Brain microvascular endothelial cell (primary cell): ENCODE measurements at regions not wholly inside any gene's neighbourhood (a gene's known extent, or its start where the extent isn't known, plus 50 kb on each side); places are given as distances from the start of the nearest gene placed in this dataset.

Experiments
- DNase-seq: peaks from one replicate; pipeline ENCODE4 v3.0.0-alpha.2; 2020
- H3K27ac ChIP-seq: fragments of 250-450 bp; sonication (Bioruptor Pico); 2 replicates; pipeline ENCODE4 v1.5.1; 2020; ENCODE audit warnings: mild to moderate bottlenecking, moderate library complexity
- H3K27me3 ChIP-seq: fragments of 250-450 bp; sonication (Bioruptor Pico); replicated peaks from 2 replicates; pipeline ENCODE4 v1.5.1; 2020; ENCODE audit warnings: mild to moderate bottlenecking
- H3K36me3 ChIP-seq: fragments of 250-450 bp; sonication (Bioruptor Pico); replicated peaks from 2 replicates; pipeline ENCODE4 v1.5.1; 2020; ENCODE audit warnings: mild to moderate bottlenecking
- H3K4me3 ChIP-seq: 2 replicates; pipeline ENCODE4 v1.5.1; 2011; ENCODE audit warnings: low read depth, mild to moderate bottlenecking, control low read depth, low read length, moderate library complexity
- in situ Hi-C: cut with HindIII; loops from 2 replicates; pipeline ENCODE4 v1.10.0; 2017; ENCODE audit warnings: low sequenced_read_pairs, low pct_ligation_motif_present
- TF ChIP-seq, protein P1 (sequence below): IDR thresholded peaks from 2 replicates; pipeline ENCODE4 v1.5.1; 2011; ENCODE audit warnings: low read depth, mild to moderate bottlenecking, moderate library complexity, low read length, control low read depth, inconsistent platforms; ENCODE audit errors: missing control alignments

DNA sequence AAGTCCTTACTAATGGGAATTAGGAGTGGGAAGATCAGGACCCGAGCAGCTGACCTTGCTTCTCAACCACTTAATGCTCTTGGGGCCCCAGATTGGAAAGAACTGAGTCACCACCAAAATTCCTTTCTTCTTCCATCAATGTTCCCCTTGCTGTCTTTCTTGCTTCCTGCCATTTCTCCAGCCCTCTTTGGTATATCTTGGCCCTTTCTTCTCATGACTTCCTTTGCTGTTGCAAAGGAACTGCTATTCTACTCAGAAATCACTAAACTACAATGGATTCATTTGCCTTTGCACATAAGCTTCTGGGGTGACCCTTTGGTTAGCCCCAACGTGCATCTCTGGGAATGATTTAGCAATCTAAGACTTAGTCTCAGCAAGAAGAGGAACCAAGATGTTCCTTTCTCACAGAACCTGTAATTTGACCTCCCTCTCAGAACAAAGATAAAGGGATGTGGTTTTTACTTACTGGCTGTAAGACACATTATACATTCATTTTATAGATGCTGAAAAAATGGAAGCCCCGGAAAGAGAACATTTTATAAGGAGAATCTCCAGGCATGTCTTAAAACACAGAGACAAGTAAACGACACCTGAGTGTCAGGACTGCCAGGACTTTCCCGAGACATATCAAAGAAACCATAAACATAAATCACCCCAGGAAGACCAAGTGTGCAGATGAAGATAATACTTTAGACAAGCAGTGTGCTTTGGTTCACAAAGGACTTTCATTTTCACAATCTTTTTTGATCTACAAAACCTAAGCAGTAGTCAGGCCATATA lies 99.0 kb upstream of the TNFAIP3 start:
- Histone ChIP-seq H3K27ac (peak overlapping the region; percentile 87), H3K36me3 (no peaks in the 10 kb centered on the region), H3K27me3 (no peaks in the 10 kb centered on the region), H3K4me3 (no peak overlapping the region)
- in situ Hi-C loops, result no loop called here
- TF ChIP-seq, protein P1, sequence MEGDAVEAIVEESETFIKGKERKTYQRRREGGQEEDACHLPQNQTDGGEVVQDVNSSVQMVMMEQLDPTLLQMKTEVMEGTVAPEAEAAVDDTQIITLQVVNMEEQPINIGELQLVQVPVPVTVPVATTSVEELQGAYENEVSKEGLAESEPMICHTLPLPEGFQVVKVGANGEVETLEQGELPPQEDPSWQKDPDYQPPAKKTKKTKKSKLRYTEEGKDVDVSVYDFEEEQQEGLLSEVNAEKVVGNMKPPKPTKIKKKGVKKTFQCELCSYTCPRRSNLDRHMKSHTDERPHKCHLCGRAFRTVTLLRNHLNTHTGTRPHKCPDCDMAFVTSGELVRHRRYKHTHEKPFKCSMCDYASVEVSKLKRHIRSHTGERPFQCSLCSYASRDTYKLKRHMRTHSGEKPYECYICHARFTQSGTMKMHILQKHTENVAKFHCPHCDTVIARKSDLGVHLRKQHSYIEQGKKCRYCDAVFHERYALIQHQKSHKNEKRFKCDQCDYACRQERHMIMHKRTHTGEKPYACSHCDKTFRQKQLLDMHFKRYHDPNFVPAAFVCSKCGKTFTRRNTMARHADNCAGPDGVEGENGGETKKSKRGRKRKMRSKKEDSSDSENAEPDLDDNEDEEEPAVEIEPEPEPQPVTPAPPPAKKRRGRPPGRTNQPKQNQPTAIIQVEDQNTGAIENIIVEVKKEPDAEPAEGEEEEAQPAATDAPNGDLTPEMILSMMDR, result no peak
- peak; percentile 57 for DNase-seq

DNA sequence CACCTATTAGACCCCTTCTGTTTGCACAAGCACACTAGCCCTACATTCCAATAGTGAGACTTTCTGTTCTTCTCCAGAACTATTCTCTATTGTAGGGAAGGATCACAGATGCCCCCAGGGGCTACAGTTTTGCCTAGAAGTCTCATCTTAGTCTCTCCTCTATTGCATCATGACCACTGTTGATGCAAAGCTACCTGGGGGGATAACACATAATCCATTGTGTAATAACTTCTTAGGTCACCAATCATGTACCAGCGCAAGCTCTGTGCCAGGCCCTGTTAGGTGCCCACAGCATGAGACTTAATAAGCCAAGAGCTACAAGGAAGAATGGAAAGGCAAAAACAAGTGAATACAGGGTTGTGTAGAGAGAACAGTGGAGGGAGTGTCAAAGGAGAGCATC lies 98.1 kb upstream of the TNFAIP3 start:
- no peak overlapping the region for H3K27ac ChIP-seq
- no peaks in the 10 kb centered on the region for H3K27me3 ChIP-seq
- no peaks in the 10 kb centered on the region for H3K36me3 ChIP-seq
- no peak for DNase-seq
- in situ Hi-C loops, result no loop called here
- TF ChIP-seq, protein P1, result no peak
- H3K4me3 ChIP-seq, result no peak overlapping the region

DNA sequence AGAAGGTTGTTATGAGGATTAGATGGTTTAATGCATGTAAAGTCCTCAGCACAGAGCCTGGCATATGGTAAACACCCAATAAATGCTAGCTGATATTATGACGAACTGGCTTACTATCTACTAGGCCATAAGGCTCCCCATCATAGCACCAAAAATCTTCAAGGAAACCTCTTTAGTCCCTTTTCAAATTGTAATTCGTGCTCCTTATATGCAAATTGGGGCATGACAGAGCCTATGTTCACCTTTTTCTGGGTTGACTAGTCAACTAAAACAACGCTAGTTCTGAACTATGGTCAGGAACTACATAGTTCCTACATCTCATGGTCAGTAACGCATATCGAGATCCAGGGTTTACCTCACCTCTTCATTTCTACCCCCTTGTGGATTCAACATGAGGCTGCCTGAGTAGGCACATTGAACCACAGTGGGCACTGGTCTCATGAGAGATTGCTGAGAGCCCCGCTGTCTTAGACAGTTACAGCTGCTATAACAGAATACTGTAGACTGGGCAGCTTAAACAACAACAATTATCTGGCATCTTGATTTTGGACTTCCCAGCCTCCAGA lies 97.2 kb upstream of the TNFAIP3 start:
- no peak overlapping the region for H3K4me3 ChIP-seq
- in situ Hi-C loops, result no loop called here
- no peaks in the 10 kb centered on the region for H3K27me3 ChIP-seq
- no peak for DNase-seq
- H3K27ac ChIP-seq, result no peak overlapping the region
- H3K36me3 ChIP-seq, result no peaks in the 10 kb centered on the region
- TF ChIP-seq, protein P1, result no peak

DNA sequence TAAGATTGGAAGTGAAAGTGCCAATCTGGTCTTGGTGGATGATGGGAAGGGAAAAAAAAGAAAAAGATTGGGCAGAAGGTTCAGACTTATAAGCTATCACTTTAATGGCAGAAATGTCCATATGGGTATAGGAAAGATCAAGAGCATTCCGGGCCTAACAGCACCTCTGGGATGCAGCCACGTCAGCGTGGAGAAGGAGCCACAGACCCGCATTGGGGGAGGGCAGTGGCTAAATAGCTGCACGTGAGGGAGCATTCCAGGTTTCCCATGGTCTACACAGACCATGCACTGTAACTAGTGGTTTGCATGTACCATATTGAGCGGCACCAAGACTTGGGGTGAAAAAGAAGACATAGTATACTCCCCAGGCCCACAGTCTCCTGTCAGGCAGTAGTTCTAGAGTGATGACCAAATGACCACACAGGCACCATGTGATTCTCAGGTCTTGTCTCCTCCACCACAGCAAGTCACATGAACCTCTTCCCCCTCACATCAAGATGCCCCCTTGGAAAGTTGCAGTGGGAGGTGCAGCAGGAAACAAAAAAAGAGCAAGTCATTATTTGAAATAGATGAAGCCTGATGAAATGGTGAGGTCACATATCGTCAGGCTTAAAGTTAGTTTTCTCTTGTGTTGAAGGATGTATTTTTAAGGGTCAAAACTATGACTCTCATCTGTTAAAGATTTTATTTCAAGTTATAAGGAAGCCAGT lies 94.4 kb upstream of the TNFAIP3 start:
- no peak overlapping the region for H3K4me3 ChIP-seq
- H3K36me3 ChIP-seq, result no peaks in the 10 kb centered on the region
- in situ Hi-C loops, result no loop called here
- TF ChIP-seq, protein P1, result no peak
- H3K27ac ChIP-seq, result no peak overlapping the region
- no peaks in the 10 kb centered on the region for H3K27me3 ChIP-seq
- no peak for DNase-seq

DNA sequence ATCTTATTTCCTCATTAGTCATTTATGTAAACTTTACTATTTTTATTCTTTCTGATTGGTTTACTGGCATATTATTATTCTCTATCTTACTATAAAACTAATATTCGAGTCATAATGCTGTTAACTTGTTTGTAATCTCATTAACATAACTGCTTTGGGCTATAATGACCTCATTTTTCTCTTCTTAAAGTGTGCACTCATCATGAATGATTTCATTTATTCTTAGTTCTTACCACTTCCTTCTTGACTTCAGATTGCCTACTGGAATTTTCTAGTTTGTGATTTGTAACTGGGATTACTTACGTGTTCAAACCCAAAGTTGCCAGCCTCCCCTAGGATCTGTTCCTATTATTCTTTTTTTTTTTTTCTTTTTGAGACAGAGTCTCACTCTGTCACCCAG lies 91.8 kb upstream of the TNFAIP3 start:
- no peak overlapping the region for H3K27ac ChIP-seq
- no peak overlapping the region for H3K4me3 ChIP-seq
- TF ChIP-seq, protein P1, result no peak
- in situ Hi-C loops, result no loop called here
- H3K36me3 ChIP-seq, result no peaks in the 10 kb centered on the region
- no peak for DNase-seq
- no peaks in the 10 kb centered on the region for H3K27me3 ChIP-seq
